ENCODE measurements at regions not wholly inside any gene's neighbourhood (a gene's known extent, or its start where the extent isn't known, plus 50 kb on each side); places are given as distances from the start of the nearest gene placed in this dataset.

GRCh38 chrX:38856670-38857265 lies 55.5 kb downstream of the MID1IP1 start:
- no peak for DNase-seq (ENCODE audit: low spot score)

- DNase-seq (ENCODE audit: low spot score), result no peak
These were observed 56.7 kb downstream of the MID1IP1 start for GRCh38 chrX:38857736-38858523.

- no peak for DNase-seq (ENCODE audit: low spot score)
These were observed 58.3 kb downstream of the MID1IP1 start for GRCh38 chrX:38859602-38860001.

- DNase-seq (ENCODE audit: low spot score), result no peak
These were observed 59.1 kb downstream of the MID1IP1 start for GRCh38 chrX:38860106-38861013.

GRCh38 chrX:38861489-38861888 lies 60.2 kb downstream of the MID1IP1 start:
- DNase-seq (ENCODE audit: low spot score), result no peak

- DNase-seq (ENCODE audit: low spot score), result no peak
These were observed 60.8 kb downstream of the MID1IP1 start for GRCh38 chrX:38862100-38862499.

- DNase-seq (ENCODE audit: low spot score), result no peak
These were observed 62.9 kb downstream of the MID1IP1 start for GRCh38 chrX:38864165-38864564.

- no peak for DNase-seq (ENCODE audit: low spot score)
These were observed 67.1 kb downstream of the MID1IP1 start for GRCh38 chrX:38868321-38868720.

GRCh38 chrX:38868941-38869401 lies 67.7 kb downstream of the MID1IP1 start:
- no peak for DNase-seq (ENCODE audit: low spot score)

GRCh38 chrX:38870361-38870895 lies 69.2 kb downstream of the MID1IP1 start:
- DNase-seq (ENCODE audit: low spot score), result no peak

GRCh38 chrX:38871129-38872029 lies 70.1 kb downstream of the MID1IP1 start:
- DNase-seq (ENCODE audit: low spot score), result no peak

- DNase-seq (ENCODE audit: low spot score), result no peak
These were observed 76.1 kb downstream of the MID1IP1 start for GRCh38 chrX:38877366-38877765.

- no peak for DNase-seq (ENCODE audit: low spot score)
These were observed 77.5 kb downstream of the MID1IP1 start for GRCh38 chrX:38878641-38879340.

- DNase-seq (ENCODE audit: low spot score), result no peak
These were observed 78.5 kb downstream of the MID1IP1 start for GRCh38 chrX:38879631-38880220.

- no peak for DNase-seq (ENCODE audit: low spot score)
These were observed 79.1 kb downstream of the MID1IP1 start for GRCh38 chrX:38880296-38880854.

- DNase-seq (ENCODE audit: low spot score), result no peak
These were observed 79.8 kb downstream of the MID1IP1 start for GRCh38 chrX:38881066-38881465.

- no peak for DNase-seq (ENCODE audit: low spot score)
These were observed 80.5 kb downstream of the MID1IP1 start for GRCh38 chrX:38881727-38882126.

GRCh38 chrX:38882894-38883626 lies 81.8 kb downstream of the MID1IP1 start:
- no peak for DNase-seq (ENCODE audit: low spot score)

- DNase-seq (ENCODE audit: low spot score), result no peak
These were observed 84.9 kb downstream of the MID1IP1 start for GRCh38 chrX:38886112-38886511.
